Fibroblast of skin of left quadriceps (primary cell): ENCODE measurements at regions not wholly inside any gene's neighbourhood (a gene's known extent, or its start where the extent isn't known, plus 50 kb on each side); places are given as distances from the start of the nearest gene placed in this dataset.
A peak's percentile ranks its signal among the peaks of the same experiment; 100 is the strongest.

Experiments
- DNase-seq, 2 experiments: peaks; one replicate each; pipeline ENCODE4 v3.0.0-alpha.2; 2013; ENCODE audit warnings: low read depth in 2 of 2

GRCh38 chr4:126306152-126306869, 991.6 kb downstream of the FAT4 start:
- DNase-seq = no peak

- no peak for DNase-seq
These were observed 1003.6 kb downstream of the FAT4 start for GRCh38 chr4:126318376-126318775.

GRCh38 chr4:126328914-126329313, 1014.2 kb downstream of the FAT4 start:
- no peak for DNase-seq

DNA sequence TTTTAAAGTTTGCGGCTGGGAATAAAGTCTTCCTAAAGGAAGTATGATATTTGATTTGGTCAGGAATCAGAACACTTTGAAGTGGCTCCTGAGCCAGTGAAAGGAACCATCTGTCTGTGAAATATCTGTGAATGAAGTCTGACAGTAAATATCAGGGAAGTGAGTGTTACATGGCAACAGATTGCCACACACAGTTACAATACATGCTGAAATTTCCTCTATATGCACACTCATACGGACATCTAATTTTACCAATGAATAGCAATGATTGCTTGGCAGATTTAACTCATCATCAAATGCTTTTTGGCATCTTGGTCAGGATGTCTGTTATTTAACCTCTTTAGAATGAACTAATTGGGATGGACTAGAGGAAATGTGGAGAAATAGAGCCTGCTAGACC, 1023.8 kb downstream of the FAT4 start:
- DNase-seq = no peak

- no peak for DNase-seq
These were observed 1027.2 kb downstream of the FAT4 start for GRCh38 chr4:126341927-126342326.

- DNase-seq = no peak
These were observed 1029.7 kb downstream of the FAT4 start for GRCh38 chr4:126344472-126344871.

DNA sequence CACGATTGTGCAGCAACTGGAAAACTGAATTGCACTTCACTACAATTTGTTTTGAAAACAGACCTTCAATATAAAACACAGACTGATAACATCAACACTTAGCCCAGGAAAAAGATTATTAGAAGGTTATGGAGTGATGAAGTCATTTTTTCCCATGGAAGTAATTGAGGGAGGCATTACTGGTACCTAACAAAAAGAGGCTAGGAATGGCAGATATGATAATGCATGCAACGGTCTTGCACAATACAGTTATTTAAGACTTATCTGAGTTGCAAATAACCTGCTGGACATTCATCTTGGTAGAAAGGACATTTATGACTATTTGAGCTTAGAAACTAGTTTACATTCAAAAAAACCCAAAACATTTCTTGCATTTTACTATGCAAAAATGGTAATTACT, 1031.9 kb downstream of the FAT4 start:
- no peak for DNase-seq

DNA sequence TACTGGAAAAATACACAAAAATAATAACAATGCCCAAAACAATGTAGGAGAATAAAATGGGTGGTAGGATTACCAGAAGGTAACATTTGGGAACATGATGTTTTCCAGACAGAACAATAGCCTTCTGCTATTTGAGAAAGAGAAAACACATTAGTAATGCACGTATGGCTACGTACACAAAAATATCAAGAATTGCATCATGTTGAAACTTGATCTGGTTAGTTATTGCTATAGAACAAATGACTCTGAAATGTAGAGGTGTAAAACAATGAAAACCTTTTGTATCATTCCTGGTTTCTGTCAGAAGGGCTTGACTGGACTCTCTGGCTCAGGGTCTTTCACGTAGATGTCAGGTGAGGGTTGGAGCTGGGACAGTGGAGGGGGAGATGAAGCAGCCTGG, 1040.0 kb downstream of the FAT4 start:
- DNase-seq = peak; percentile 10 to 11

- DNase-seq = no peak
These were observed 1043.3 kb downstream of the FAT4 start for GRCh38 chr4:126358041-126358440.

- no peak for DNase-seq
These were observed 1046.5 kb downstream of the FAT4 start for GRCh38 chr4:126361287-126361686.

DNA sequence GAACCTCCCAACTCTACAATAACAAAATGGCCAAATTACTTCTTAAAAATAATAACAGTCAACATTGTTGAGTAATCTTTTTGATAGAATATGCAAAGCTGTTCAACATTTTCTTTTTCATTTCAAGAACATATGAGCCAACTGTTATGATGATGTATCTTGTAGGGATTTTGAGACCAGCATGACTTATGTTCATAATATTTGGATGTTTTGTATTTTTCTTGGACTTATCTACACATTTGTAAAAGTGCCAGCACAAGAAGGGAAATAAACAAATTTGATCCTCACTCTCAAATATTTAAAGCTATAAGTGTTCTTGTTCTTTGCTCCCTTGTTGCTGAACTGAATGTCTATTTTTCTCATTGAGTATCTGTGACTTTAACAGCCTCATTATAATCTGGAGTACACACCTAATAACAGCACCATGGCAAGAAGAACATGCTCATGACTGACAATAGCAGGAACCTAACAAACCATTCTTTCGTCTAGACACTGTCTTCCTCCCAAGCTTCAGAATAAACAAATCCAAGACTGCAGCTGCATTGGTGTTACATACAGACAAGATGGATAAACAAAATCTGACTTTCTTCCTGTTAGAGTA, 1049.7 kb downstream of the FAT4 start:
- no peak for DNase-seq

- DNase-seq = no peak
These were observed 1054.3 kb downstream of the FAT4 start for GRCh38 chr4:126369076-126369475.

DNA sequence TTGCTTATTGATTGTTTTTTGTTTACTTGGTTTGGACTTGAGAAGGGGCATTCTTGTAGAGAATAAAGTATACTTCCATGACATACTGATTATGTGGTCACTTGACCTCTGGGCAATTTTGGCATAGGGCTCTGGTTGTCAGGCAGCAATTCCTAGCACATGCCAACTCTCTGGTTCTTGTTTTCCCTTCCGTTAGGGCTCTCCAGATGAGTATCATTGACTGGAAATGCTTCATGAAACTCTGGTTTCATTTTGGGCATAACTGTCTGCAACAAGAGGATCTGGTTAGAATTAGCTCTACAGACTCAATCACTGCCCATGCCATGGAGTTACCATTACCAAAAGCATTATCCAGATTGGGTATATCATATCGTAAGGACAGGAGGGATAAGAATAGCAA, 1057.9 kb downstream of the FAT4 start:
- no peak for DNase-seq

GRCh38 chr4:126375462-126376054, 1060.8 kb downstream of the FAT4 start:
- no peak for DNase-seq

DNA sequence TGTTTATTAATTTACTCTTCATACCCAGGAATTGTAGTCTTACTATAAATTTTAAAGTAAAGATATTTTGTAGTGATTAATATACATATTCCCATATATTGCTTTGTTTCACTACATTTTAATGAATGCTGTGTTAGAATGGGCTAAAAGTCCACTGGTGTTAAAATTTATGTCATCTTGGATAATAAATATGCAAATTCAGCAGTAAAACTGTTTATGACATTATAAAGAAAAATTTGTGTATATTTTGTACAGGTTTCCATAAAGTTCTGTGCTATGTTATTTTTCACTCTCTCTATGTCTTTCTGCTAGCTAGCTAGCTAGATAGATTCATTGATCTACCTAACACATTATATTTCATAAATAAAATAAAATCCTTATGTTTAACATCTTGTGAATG, 1071.2 kb downstream of the FAT4 start:
- DNase-seq = no peak

DNA sequence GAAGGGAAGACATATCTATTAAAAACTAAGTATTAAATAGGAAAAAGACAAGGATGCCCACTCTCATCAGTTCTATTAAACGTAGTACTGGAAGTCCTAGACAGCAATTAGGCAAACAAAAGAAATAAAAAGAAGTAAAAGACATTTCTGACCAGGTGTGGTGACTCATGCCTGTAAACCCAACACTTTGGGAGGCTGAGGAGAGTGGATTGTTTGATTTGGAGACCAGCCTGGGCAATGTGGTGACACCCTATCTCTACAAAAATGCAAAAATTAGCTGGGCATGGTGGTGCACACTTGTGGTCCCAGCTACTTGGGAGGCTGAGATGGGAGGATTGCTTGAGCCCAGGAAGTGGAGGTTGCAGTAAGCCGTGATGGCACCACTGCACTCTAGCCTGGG, 1071.8 kb downstream of the FAT4 start:
- no peak for DNase-seq

GRCh38 chr4:126395664-126396063, 1080.9 kb downstream of the FAT4 start:
- no peak for DNase-seq

DNA sequence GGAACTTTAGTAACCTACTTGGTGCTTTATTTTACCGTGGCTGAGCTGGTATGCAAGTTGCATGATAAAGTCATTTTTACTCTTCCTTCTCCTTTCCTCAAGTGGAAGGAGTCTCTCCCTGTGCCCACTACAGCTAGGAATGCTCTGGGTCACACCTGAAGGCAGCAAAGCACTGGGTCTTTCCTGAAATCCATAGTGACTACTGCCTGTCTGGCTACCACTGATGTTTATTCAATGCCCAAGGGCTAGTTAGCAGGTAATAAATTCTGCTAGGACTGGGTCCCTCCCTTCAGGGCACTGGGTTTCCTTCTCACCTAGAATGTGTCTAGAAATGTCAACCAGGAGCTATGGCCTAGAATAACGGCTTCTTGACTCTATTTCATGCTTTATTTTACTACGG, 1081.4 kb downstream of the FAT4 start:
- DNase-seq = no peak

DNA sequence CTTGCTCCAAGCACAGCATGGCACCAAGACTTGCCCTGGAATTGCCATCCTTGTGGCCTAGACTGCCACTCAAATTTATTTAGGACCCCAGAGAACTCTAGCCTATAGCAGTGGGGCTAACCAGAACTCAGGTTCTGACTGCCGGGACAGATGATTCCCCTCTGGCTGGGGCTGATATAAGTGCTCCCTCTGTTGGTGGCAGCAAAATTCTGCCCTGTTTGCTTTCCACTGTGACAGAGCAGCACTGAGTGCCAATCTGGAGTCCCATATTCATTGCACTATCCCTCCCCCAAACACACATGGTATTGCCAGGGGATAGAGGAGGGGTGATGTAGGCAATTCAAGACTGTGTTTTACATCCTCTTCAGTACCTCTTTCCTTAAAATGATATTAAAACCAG, 1081.9 kb downstream of the FAT4 start:
- DNase-seq = no peak

GRCh38 chr4:126404549-126404948, 1089.8 kb downstream of the FAT4 start:
- DNase-seq = no peak

DNA sequence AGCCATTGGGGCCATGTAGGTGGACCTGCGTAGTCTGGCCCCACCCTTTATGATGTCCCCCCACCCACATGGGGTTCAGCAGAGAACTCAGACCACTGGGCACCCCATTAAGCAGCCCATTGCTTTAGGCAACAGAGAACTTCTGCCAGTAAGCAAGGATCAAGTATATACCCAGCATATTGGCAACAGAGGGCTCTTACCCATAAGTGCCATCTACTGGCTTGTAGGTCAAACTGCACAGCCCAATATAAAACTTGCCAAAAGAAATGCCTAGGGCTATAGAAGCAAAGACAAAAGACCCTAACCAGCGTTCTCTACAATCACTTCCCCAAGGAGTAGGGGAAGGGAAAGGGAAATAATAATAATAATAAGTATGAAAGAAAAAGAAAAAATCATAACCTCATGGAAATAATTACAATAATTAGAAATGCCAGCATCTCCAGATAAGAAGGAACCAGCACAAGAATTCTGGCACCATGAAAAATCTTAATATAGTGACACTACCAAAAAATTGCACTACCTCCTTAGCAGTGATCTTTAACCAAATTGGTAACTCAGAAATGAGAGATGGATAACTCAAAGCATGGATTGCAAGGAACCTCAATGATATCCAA, 1090.7 kb downstream of the FAT4 start:
- DNase-seq = no peak

DNA sequence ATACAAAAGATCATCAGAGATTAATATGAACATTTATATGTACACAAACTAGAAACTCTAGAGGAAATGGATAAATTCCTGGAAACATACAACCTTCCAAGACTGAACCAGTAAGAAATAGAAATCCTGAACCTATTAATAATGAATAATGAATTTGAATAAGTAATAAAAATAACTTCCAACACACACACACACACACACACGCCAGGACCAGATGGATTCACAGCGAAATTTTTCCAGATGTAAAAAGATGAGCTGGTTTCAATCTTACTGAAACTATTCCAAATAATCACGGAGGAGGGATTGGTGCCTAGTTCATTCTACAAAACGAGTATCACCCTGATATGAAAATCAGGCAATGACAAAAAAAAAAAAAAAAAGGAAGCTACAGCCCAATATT, 1095.0 kb downstream of the FAT4 start:
- DNase-seq = no peak

DNA sequence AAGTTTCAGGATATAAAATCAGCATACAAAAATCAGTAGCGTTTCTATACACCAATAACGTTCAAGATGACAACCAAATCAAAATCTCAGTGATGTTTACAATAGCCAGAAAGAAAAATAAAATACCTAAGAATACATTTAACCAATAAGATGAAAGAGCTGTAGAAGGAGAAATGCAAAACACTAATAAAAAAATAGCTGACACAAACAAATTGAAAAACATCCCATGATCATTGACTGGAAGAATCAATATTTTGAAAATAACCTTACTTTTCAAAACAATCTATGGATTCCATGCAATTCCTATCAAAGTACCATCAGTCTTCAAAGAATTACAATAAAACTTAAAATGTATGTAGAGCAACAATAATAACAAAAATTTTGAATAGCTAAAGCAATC, 1096.3 kb downstream of the FAT4 start:
- DNase-seq = no peak
